ENCODE measurements at regions not wholly inside any gene's neighbourhood (a gene's known extent, or its start where the extent isn't known, plus 50 kb on each side); places are given as distances from the start of the nearest gene placed in this dataset.

- intact Hi-C loops (cut with micrococcal nuclease), result no loop called here
- no peak for TF ChIP-seq CTCF (IDR thresholded peaks at IDR 0.05)
- H3K27ac Mint-ChIP-seq, result no peak overlapping the region
These were observed 54.4 kb upstream of the SEZ6L start for GRCh38 chr22:26114826-26115225.

GRCh38 chr22:26115266-26115665 is 54.0 kb upstream of the SEZ6L start:
- no peaks in the 10 kb centered on the region for H3K36me3 Mint-ChIP-seq (ENCODE audit: low read depth)
- no peaks in the 10 kb centered on the region for H3K9me3 Mint-ChIP-seq
- ChIA-PET POLR2A (no interaction called here), CTCF (no interaction called here)
- no peak for TF ChIP-seq CTCF (IDR thresholded peaks at IDR 0.05)
- ATAC-seq (ENCODE audit: low read depth), result no peak
- DNase-seq, result no peak
- H3K4me1 Mint-ChIP-seq, result no peaks in the 10 kb centered on the region
- H3K27me3 Mint-ChIP-seq, result peaks cover 53% of the 10 kb centered on the region
- H3K4me3 Mint-ChIP-seq, result no peak overlapping the region
- intact Hi-C loops (cut with micrococcal nuclease), result no loop called here
- H3K27ac Mint-ChIP-seq, result no peak overlapping the region

More at GRCh38 chr22:26114826-26115225, 54.4 kb upstream of the SEZ6L start:
- DNase-seq, result no peak
- peaks cover 50% of the 10 kb centered on the region for H3K27me3 Mint-ChIP-seq
- H3K36me3 Mint-ChIP-seq (ENCODE audit: low read depth), result no peaks in the 10 kb centered on the region
- no peaks in the 10 kb centered on the region for H3K9me3 Mint-ChIP-seq
- POLR2A ChIA-PET, result no interaction called here
- CTCF ChIA-PET, result no interaction called here
- ATAC-seq (ENCODE audit: low read depth), result no peak
- no peaks in the 10 kb centered on the region for H3K4me1 Mint-ChIP-seq
- H3K4me3 Mint-ChIP-seq, result no peak overlapping the region
